Activated B cell treated with CpG ODN at 0.5 μM for 24 hours (primary cell): ENCODE measurements at regions not wholly inside any gene's neighbourhood (a gene's known extent, or its start where the extent isn't known, plus 50 kb on each side); places are given as distances from the start of the nearest gene placed in this dataset.
A peak's percentile ranks its signal among the peaks of the same experiment; 100 is the strongest.

Source experiments
- ATAC-seq: fragments of 200-7000 bp; cut with Tn5 transposase; one replicate; pipeline ENCODE4 v1.10.0; 2021; ENCODE audit warnings: low read depth, mild to moderate bottlenecking, moderate library complexity
- CTCF ChIA-PET: fragments of 350-600 bp; sonication (Branson Sonifier 250); formaldehyde crosslinking; loops from one replicate; lab custom pipeline; 2021; ENCODE audit warnings: antibody characterized with exemption; lab: Charles Lee
- POLR2A ChIA-PET: fragments of 350-600 bp; sonication (Branson Sonifier 250); formaldehyde crosslinking; loops from one replicate; lab custom pipeline; 2021; ENCODE audit warnings: antibody characterized with exemption; lab: Charles Lee
- DNase-seq: peaks from one replicate; pipeline ENCODE4 v3.0.0; 2022
- H3K27ac Mint-ChIP-seq: one replicate; pipeline ENCODE4 v1.8.0; 2020; ENCODE audit warnings: mixed read lengths
- H3K27me3 Mint-ChIP-seq: one replicate; pipeline ENCODE4 v1.8.0; 2021; ENCODE audit warnings: mixed read lengths
- H3K36me3 Mint-ChIP-seq: one replicate; pipeline ENCODE4 v1.8.0; 2021; ENCODE audit warnings: low read depth, mixed read lengths
- H3K4me1 Mint-ChIP-seq: one replicate; pipeline ENCODE4 v1.8.0; 2021; ENCODE audit warnings: mixed read lengths
- H3K4me3 Mint-ChIP-seq: one replicate; pipeline ENCODE4 v1.8.0; 2020; ENCODE audit warnings: mild to moderate bottlenecking, mixed read lengths
- H3K9me3 Mint-ChIP-seq: one replicate; pipeline ENCODE4 v1.8.0; 2020; ENCODE audit warnings: mixed read lengths
- intact Hi-C: fragments of 100-400 bp; cut with micrococcal nuclease; formaldehyde crosslinking; loops from one replicate; pipeline ENCODE4 v1.15.1; 2024
- TF ChIP-seq, protein P1 (sequence below): fragments of 200-600 bp; IDR thresholded peaks from one replicate; pipeline ENCODE4 v1.8.0; 2022; ENCODE audit warnings: antibody characterized with exemption, mild to moderate bottlenecking

DNA sequence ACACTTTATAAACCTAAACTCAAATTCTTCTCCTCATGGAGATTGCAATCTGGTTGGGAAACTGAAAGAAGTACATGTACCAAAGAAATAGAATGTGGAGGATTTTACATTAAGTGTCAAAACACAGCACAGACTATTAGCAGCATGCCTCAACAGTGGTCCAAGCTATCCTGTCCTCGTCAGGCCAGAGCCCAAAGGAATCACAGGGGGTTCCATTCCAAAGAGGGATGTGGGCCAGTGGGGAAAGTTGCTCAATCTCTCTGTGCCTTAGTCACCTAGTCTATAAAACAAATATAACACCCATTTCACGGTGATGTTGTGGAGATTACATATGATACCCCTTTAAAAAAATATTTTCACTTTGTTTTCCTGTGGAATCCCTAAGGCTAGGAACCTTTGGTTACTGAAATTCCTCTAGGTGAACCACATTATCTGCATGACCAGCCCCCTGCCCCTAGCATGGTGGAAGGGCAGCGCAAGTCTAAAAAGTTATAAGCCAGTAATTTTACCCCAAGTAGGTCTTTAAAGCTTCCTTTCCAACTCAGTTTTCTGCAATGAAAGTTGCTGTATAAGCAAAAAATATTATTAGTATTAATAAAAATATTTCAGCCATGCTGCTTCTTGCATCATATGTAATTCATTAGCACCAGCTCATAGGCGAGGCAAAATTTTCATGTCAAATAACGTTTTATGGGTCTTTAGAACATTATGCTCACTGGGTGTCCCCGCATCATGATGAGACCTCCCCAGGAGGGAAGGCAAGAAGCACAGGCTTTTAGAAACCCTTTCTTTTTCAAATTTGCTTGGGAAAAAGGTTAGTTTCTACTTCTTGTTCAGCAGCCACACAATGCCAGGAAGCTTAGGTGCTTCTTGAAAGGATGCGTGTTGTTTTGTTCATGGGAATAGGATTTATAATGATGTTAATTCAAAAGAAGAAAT, 548.8 kb upstream of the PKN2 start:
- H3K27ac Mint-ChIP-seq: no peak overlapping the region
- POLR2A ChIA-PET: no interaction called here
- H3K4me1 Mint-ChIP-seq: no peaks in the 10 kb centered on the region
- intact Hi-C loops: no loop called here
- CTCF ChIA-PET: no interaction called here
- ATAC-seq (no peak), DNase-seq (no peak)
- H3K36me3 Mint-ChIP-seq: no peaks in the 10 kb centered on the region
- TF ChIP-seq, protein P1, sequence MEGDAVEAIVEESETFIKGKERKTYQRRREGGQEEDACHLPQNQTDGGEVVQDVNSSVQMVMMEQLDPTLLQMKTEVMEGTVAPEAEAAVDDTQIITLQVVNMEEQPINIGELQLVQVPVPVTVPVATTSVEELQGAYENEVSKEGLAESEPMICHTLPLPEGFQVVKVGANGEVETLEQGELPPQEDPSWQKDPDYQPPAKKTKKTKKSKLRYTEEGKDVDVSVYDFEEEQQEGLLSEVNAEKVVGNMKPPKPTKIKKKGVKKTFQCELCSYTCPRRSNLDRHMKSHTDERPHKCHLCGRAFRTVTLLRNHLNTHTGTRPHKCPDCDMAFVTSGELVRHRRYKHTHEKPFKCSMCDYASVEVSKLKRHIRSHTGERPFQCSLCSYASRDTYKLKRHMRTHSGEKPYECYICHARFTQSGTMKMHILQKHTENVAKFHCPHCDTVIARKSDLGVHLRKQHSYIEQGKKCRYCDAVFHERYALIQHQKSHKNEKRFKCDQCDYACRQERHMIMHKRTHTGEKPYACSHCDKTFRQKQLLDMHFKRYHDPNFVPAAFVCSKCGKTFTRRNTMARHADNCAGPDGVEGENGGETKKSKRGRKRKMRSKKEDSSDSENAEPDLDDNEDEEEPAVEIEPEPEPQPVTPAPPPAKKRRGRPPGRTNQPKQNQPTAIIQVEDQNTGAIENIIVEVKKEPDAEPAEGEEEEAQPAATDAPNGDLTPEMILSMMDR: no peak
- H3K4me3 Mint-ChIP-seq: no peak overlapping the region
- no peaks in the 10 kb centered on the region for H3K27me3 Mint-ChIP-seq
- peaks cover 2% of the 10 kb centered on the region for H3K9me3 Mint-ChIP-seq

DNA sequence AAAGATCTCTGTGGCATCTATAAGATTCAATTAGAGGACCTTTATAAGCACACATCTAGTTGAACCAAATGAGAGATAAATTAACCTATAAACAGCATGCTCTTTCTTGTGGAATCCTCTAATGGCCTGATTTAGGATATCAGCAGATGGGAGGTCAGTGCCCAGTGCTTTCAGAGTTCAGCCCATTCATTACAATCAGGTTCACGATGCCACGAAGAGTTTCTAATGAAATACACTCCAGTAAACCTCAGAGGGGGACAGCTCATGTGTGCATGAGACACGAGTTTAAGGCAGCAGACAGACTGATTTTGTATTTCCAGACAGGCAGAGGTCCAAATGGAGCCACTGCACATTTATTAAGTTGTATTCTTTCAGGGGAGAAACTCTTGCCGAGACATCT, 544.4 kb upstream of the PKN2 start:
- Mint-ChIP-seq H3K27me3 (peaks cover 5% of the 10 kb centered on the region), H3K4me3 (no peak overlapping the region), H3K9me3 (no peaks in the 10 kb centered on the region), H3K27ac (no peak overlapping the region), H3K4me1 (peaks cover 5% of the 10 kb centered on the region), H3K36me3 (no peaks in the 10 kb centered on the region)
- TF ChIP-seq, protein P1: no peak
- intact Hi-C loops: no loop called here
- ATAC-seq (no peak), DNase-seq (no peak)
- CTCF ChIA-PET: no interaction called here
- POLR2A ChIA-PET: no interaction called here

DNA sequence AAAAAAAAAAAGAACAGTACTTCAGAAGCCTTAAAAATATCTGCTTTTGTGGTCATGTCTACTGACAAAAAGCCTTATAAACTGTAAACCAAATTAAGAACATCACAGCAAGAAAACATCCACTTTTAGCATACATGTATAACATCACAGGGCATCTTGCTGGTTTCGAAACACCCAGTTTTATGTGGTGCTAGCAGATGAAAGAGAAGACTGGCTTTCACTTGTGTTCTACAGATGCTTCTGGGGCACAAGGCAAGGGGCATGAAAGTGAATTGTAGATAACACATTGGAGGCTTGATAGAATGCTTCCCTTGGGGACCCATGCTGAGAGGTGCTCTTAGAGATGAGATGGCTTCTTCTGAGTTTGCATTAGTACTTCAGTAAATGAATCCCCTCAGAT, 543.7 kb upstream of the PKN2 start:
- DNase-seq: no peak
- H3K36me3 Mint-ChIP-seq: no peaks in the 10 kb centered on the region
- ChIA-PET POLR2A (no interaction called here), CTCF (no interaction called here)
- H3K4me3 Mint-ChIP-seq: no peak overlapping the region
- intact Hi-C loops: no loop called here
- ATAC-seq: no peak
- H3K27ac Mint-ChIP-seq: no peak overlapping the region
- no peaks in the 10 kb centered on the region for H3K9me3 Mint-ChIP-seq
- peaks cover 5% of the 10 kb centered on the region for H3K4me1 Mint-ChIP-seq
- peaks cover 11% of the 10 kb centered on the region for H3K27me3 Mint-ChIP-seq
- TF ChIP-seq, protein P1: no peak

DNA sequence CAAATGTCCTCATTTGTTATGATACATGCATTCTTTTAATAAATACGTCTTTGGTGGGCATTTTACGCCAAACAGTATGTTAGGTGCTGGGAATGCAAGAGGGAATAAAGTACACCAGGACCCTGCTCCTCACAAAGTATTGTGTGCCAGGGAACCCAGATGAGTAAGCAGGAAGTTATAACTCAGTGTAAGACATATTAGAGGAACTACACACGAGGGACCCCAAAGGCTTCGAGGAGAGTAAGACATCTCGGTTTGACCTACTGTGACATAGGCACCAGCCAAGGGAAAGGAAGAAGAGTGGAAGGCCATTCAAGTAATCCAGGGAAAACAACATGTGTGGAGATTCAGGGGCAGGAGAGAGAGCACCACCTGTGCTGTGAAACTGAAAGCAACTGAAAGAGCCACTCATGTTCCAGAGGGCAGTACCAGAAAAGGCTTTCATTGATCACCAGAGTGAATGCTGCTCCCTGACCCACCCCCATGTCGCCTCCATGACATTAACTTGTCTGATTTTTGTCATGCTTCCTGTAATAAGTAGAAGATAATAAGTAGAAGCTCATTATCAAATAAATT, 542.5 kb upstream of the PKN2 start:
- Mint-ChIP-seq H3K4me3 (peak overlapping the region; percentile 57), H3K9me3 (no peaks in the 10 kb centered on the region), H3K27me3 (peaks cover 19% of the 10 kb centered on the region), H3K4me1 (peaks cover 5% of the 10 kb centered on the region), H3K36me3 (no peaks in the 10 kb centered on the region), H3K27ac (no peak overlapping the region)
- intact Hi-C loops: no loop called here
- CTCF ChIA-PET: no interaction called here
- no peak for ATAC-seq
- POLR2A ChIA-PET: no interaction called here
- no peak for DNase-seq
- TF ChIP-seq, protein P1: no peak

DNA sequence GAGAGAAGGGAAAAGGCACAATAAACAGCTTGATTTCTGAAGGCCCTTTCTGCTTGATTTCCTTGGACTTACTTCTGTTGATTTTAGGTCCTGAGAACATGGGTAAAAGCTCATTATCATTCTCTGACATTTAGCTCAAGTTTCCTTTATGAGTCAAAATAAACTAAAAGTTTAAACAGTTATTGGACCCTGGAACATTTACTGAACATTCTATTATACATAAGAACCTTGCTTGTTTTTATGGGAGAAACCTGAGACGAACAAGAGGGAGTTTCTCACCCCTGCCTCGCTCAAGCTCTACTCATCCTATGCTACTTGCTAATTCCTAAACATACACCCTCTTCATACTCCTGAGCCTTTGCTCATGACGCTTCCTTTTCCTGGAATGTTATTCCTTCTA, 538.3 kb upstream of the PKN2 start:
- ChIA-PET POLR2A (no interaction called here), CTCF (no interaction called here)
- Mint-ChIP-seq H3K27ac (no peak overlapping the region), H3K4me3 (no peak overlapping the region), H3K9me3 (no peaks in the 10 kb centered on the region), H3K4me1 (peaks cover 5% of the 10 kb centered on the region), H3K36me3 (no peaks in the 10 kb centered on the region), H3K27me3 (peaks cover 18% of the 10 kb centered on the region)
- TF ChIP-seq, protein P1: no peak
- ATAC-seq (no peak), DNase-seq (no peak)
- intact Hi-C loops: no loop called here
